Neuronal stem cell (in vitro differentiated cells): ENCODE measurements at regions not wholly inside any gene's neighbourhood (a gene's known extent, or its start where the extent isn't known, plus 50 kb on each side); places are given as distances from the start of the nearest gene placed in this dataset.

ENCODE experiments used
- DNase-seq: peaks from one replicate; pipeline ENCODE4 v3.0.0-alpha.2; 2013; ENCODE audit warnings: low spot score
- H2AFZ ChIP-seq: one replicate; pipeline ENCODE4 v1.6.1; 2013; ENCODE audit warnings: mild to moderate bottlenecking, low read length, inconsistent platforms
- H2AK5ac ChIP-seq: 2 replicates; pipeline ENCODE4 v1.6.1; 2013; ENCODE audit warnings: low read depth, mild to moderate bottlenecking, inconsistent platforms, low read length, moderate library complexity, mixed read lengths
- H2BK120ac ChIP-seq: 2 replicates; pipeline ENCODE4 v1.6.1; 2013; ENCODE audit warnings: low read depth, mild to moderate bottlenecking, inconsistent platforms, low read length, moderate library complexity, mixed read lengths
- H2BK12ac ChIP-seq: one replicate; pipeline ENCODE4 v1.6.1; 2013; ENCODE audit warnings: low read length, inconsistent platforms
- H2BK15ac ChIP-seq: 2 replicates; pipeline ENCODE4 v1.6.1; 2013; ENCODE audit warnings: mild to moderate bottlenecking, low read length, inconsistent platforms, mixed read lengths
- H2BK5ac ChIP-seq: one replicate; pipeline ENCODE4 v1.6.1; 2013; ENCODE audit warnings: inconsistent platforms, mild to moderate bottlenecking, low read length, moderate library complexity
- H3K14ac ChIP-seq: one replicate; pipeline ENCODE4 v1.6.1; 2013; ENCODE audit warnings: low read length, inconsistent platforms
- H3K18ac ChIP-seq: 2 replicates; pipeline ENCODE4 v1.6.1; 2013; ENCODE audit warnings: low read length, inconsistent platforms
- H3K23ac ChIP-seq: 2 replicates; pipeline ENCODE4 v1.6.1; 2013; ENCODE audit warnings: low read depth, mild to moderate bottlenecking, mixed read lengths, low read length, inconsistent platforms; ENCODE audit not compliant: poor library complexity
- H3K27ac ChIP-seq: replicated peaks from 3 replicates; pipeline ENCODE4 v1.5.1; 2013; ENCODE audit warnings: low read length, inconsistent platforms
- H3K27me3 ChIP-seq, 3 experiments: 2 replicates each; pipeline ENCODE4 v1.6.1; 2013; ENCODE audit warnings: low read length in 3 of 3, mild to moderate bottlenecking in 2 of 3, inconsistent platforms in 1 of 3, low read depth in 1 of 3, mixed read lengths in 1 of 3, moderate library complexity in 1 of 3; ENCODE audit not compliant: control insufficient read depth in 3 of 3, insufficient read depth in 3 of 3
- H3K36me3 ChIP-seq, 2 donors: replicated peaks in 1 of 2; 2 replicates each; pipeline ENCODE4 v1.6.1; 2013; ENCODE audit warnings: low read length in 2 of 2; ENCODE audit not compliant: control insufficient read depth in 2 of 2, insufficient read depth in 2 of 2
- H3K4ac ChIP-seq: 2 replicates; pipeline ENCODE4 v1.6.1; 2013; ENCODE audit warnings: inconsistent platforms, mild to moderate bottlenecking, low read length, moderate library complexity
- H3K4me1 ChIP-seq, 2 donors: 1 replicate in 1 of 2; 2 replicates in 1 of 2; pipeline ENCODE4 v1.6.1; 2013; ENCODE audit warnings: low read length in 2 of 2, low read depth in 1 of 2; ENCODE audit not compliant: control insufficient read depth in 2 of 2, insufficient read depth in 1 of 2
- H3K4me2 ChIP-seq: one replicate; pipeline ENCODE4 v1.6.1; 2013; ENCODE audit warnings: mild to moderate bottlenecking, low read length, inconsistent platforms; ENCODE audit not compliant: insufficient read depth, poor library complexity, severe bottlenecking
- H3K4me3 ChIP-seq, 2 donors: 2 replicates each; pipeline ENCODE4 v1.5.1; 2013; ENCODE audit warnings: low read length in 2 of 2, mild to moderate bottlenecking in 2 of 2, inconsistent platforms in 1 of 2, moderate library complexity in 1 of 2
- H3K79me1 ChIP-seq: one replicate; pipeline ENCODE4 v1.6.1; 2013; ENCODE audit warnings: low read depth, mild to moderate bottlenecking, inconsistent platforms, low read length, moderate library complexity
- H3K9ac ChIP-seq: one replicate; pipeline ENCODE4 v1.6.1; 2013; ENCODE audit warnings: mild to moderate bottlenecking, low read depth, low read length, inconsistent platforms; ENCODE audit not compliant: poor library complexity
- H3K9me3 ChIP-seq, 2 donors: replicated peaks in 1 of 2; 2 replicates each; pipeline versions ENCODE3 to v1.6.1; 2013; ENCODE audit warnings: low read length in 2 of 2, mild to moderate bottlenecking in 2 of 2, inconsistent platforms in 1 of 2, low read depth in 1 of 2, mixed read lengths in 1 of 2, moderate library complexity in 1 of 2; ENCODE audit not compliant: control insufficient read depth in 2 of 2, insufficient read depth in 1 of 2
- H4K8ac ChIP-seq: one replicate; pipeline ENCODE4 v1.6.1; 2013; ENCODE audit warnings: low read depth, mild to moderate bottlenecking, inconsistent platforms, low read length, moderate library complexity
- H4K91ac ChIP-seq: one replicate; pipeline ENCODE4 v1.6.1; 2013; ENCODE audit warnings: low read length, low read depth, mild to moderate bottlenecking, inconsistent platforms; ENCODE audit not compliant: poor library complexity
- WGBS, 2 donors: extraction: QIAGEN DNeasy Blood & Tissue Kit; methylation state at CpG; one replicate each; pipeline ENCODE4 v1.1.7; 2013; ENCODE audit warnings: missing lambda C conversion rate in 2 of 2, mixed read lengths in 1 of 2; ENCODE audit not compliant: insufficient read length in 2 of 2, insufficient replicate concordance in 1 of 2; ENCODE audit errors: extremely low coverage in 2 of 2; 5-methylcytosine and 5-hydroxymethylcytosine counted together

DNA sequence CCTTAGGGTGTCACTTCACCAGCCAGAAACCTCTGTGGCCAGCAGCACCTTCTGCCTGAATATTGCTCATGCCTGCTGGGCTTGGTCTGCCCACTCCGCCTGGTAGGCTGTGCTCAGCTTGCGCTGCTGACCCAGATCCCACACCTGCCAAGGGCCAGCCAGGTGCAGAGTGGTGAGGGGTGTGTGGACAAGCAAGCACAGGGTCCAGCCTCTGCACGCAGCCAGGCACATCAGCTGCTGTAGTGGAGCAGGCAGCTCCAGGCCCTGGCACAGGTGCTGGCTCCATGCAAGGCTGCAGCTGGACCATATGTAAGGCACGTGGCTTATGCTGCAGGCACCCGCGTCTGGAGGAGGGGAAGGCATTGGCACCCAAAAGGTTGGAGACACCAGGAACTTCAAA lies 567.4 kb downstream of the INHBA start:
- Histone ChIP-seq H3K23ac (peak overlapping the region; percentile 22), H3K4me1 (peaks cover 7 to 30% of the 10 kb centered on the region in 2 donors), H3K27me3 (no peaks in the 10 kb centered on the region), H3K18ac (peak overlapping the region; percentile 84), H2BK12ac (peak overlapping the region; percentile 77), H3K14ac (no peak overlapping the region), H3K4me3 (peak overlapping the region in 1 of 2 donors; percentile 4), H3K9ac (no peak overlapping the region), H3K9me3 (peaks cover 0 to 13% of the 10 kb centered on the region in 2 donors), H2AK5ac (peak overlapping the region; percentile 42), H2BK15ac (peak overlapping the region; percentile 30), H4K8ac (peak overlapping the region; percentile 73), H2BK5ac (no peak overlapping the region), H3K79me1 (no peaks in the 10 kb centered on the region), H3K27ac (no peak overlapping the region), H2AFZ (no peak overlapping the region), H3K36me3 (no peaks in the 10 kb centered on the region), H4K91ac (no peak overlapping the region), H3K4me2 (no peak overlapping the region), H2BK120ac (no peak overlapping the region), H3K4ac (no peak overlapping the region)
- no peak for DNase-seq
- WGBS, 2 donors, result no CpG with 5 or more reads among the region's 6 CpGs

DNA sequence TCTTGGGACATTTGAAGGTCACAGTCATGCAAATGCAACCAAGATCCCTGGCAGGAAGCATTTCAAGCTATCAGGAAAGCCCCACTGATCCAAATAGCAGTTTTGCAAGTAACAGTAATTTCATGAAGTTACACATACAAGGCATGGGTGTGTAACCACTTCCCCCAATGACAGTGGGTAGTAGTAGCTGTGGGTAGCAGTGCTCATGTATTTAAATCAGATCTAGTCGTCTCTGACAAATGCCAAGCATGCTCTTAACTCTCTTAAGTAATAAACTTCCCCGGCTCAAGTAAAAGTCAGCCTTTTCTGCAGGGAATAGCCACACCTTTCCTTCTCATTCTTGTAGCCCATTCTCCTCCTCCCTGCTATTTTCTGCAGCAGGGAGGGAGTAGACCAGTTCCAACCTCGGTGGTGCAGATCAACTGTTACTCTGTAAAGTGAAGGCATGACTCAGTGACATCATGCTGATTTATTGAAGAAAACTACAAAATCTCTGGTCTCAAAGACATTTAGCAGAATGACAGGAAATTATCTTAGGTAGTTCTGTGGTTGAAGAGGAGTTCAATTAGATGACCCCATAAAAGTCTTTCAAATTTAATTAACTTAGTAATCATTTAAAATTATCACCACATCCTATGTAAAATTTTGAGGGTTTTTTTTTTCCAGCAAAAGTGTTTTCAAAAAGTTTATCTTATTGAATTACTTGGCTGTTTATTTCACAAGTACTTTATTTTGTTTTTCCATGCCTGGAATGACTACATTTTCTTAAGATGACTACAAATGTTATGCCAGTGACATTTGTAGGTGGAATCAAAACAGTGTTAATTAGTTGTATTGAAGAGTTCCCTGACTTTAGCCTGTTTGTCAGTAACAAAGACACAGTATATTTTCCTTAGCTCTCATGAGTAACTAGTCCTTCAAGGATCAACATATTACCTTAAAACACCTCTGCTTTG lies 568.3 kb downstream of the INHBA start:
- Histone ChIP-seq H3K27ac (no peak overlapping the region), H3K9me3 (peaks cover 0 to 13% of the 10 kb centered on the region in 2 donors)

GRCh38 chr7:41133690-41134299 lies 569.1 kb downstream of the INHBA start:
- H2BK5ac ChIP-seq, result no peak overlapping the region
- H3K4me2 ChIP-seq, result no peak overlapping the region
- no peak overlapping the region for H3K23ac ChIP-seq
- no peak overlapping the region for H3K18ac ChIP-seq
- H3K27me3 ChIP-seq, result no peaks in the 10 kb centered on the region
- no peaks in the 10 kb centered on the region for H3K36me3 ChIP-seq
- no CpG with 5 or more reads among the region's 10 CpGs for WGBS, 2 donors
- H3K9me3 ChIP-seq, result peaks cover 0 to 13% of the 10 kb centered on the region in 2 donors
- no peak overlapping the region for H2BK12ac ChIP-seq
- H3K14ac ChIP-seq, result no peak overlapping the region
- no peak overlapping the region for H3K27ac ChIP-seq
- peaks cover 17 to 45% of the 10 kb centered on the region in 2 donors for H3K4me1 ChIP-seq
- no peak overlapping the region for H2AK5ac ChIP-seq
- H3K79me1 ChIP-seq, result no peaks in the 10 kb centered on the region
- no peak overlapping the region for H3K4ac ChIP-seq
- H2BK15ac ChIP-seq, result no peak overlapping the region
- no peak overlapping the region for H4K91ac ChIP-seq
- H2BK120ac ChIP-seq, result no peak overlapping the region
- H3K9ac ChIP-seq, result no peak overlapping the region
- H3K4me3 ChIP-seq, result no peak overlapping the region
- peak overlapping the region; percentile 27 for H2AFZ ChIP-seq
- H4K8ac ChIP-seq, result no peak overlapping the region
- DNase-seq, result no peak

More for the DNA sequence above, 568.3 kb downstream of the INHBA start:
- Histone ChIP-seq H2AFZ (peak overlapping the region; percentile 27), H2BK15ac (no peak overlapping the region), H4K91ac (no peak overlapping the region), H2BK12ac (no peak overlapping the region), H4K8ac (no peak overlapping the region), H3K27me3 (no peaks in the 10 kb centered on the region), H3K4me2 (no peak overlapping the region), H3K4ac (no peak overlapping the region), H3K4me3 (no peak overlapping the region), H3K79me1 (no peaks in the 10 kb centered on the region), H2BK5ac (no peak overlapping the region), H3K18ac (no peak overlapping the region), H2AK5ac (no peak overlapping the region), H3K4me1 (peaks cover 13 to 38% of the 10 kb centered on the region in 2 donors), H3K36me3 (no peaks in the 10 kb centered on the region), H3K23ac (no peak overlapping the region), H3K14ac (no peak overlapping the region), H2BK120ac (no peak overlapping the region), H3K9ac (no peak overlapping the region)
- DNase-seq, result no peak
- no CpG with 5 or more reads among the region's 3 CpGs for WGBS, 2 donors

- no CpG with 5 or more reads among the region's 6 CpGs for WGBS, 2 donors
Measured at GRCh38 chr7:41131956-41132355, 570.9 kb downstream of the INHBA start.

More at GRCh38 chr7:41131956-41132355, 570.9 kb downstream of the INHBA start:
- no peak overlapping the region for H2AK5ac ChIP-seq
- H3K27me3 ChIP-seq, result no peaks in the 10 kb centered on the region
- no peak overlapping the region for H4K91ac ChIP-seq
- no peaks in the 10 kb centered on the region for H3K36me3 ChIP-seq
- no peak overlapping the region for H2AFZ ChIP-seq
- no peak overlapping the region for H2BK15ac ChIP-seq
- H3K79me1 ChIP-seq, result no peaks in the 10 kb centered on the region
- peaks cover 0 to 13% of the 10 kb centered on the region in 2 donors for H3K9me3 ChIP-seq
- no peak overlapping the region for H3K27ac ChIP-seq
- no peak overlapping the region for H3K4ac ChIP-seq
- H2BK120ac ChIP-seq, result no peak overlapping the region
- peaks cover 17 to 50% of the 10 kb centered on the region in 2 donors for H3K4me1 ChIP-seq
- no peak overlapping the region for H3K4me2 ChIP-seq
- H2BK12ac ChIP-seq, result no peak overlapping the region
- H3K14ac ChIP-seq, result no peak overlapping the region
- no peak overlapping the region for H3K4me3 ChIP-seq
- DNase-seq, result no peak
- no peak overlapping the region for H4K8ac ChIP-seq
- H2BK5ac ChIP-seq, result no peak overlapping the region
- no peak overlapping the region for H3K9ac ChIP-seq
- H3K23ac ChIP-seq, result no peak overlapping the region
- no peak overlapping the region for H3K18ac ChIP-seq
